HG03196 (cell line): ENCODE measurements at regions not wholly inside any gene's neighbourhood (a gene's known extent, or its start where the extent isn't known, plus 50 kb on each side); places are given as distances from the start of the nearest gene placed in this dataset.
"Not testable (repeated sequence)": the region's sequence is repeated elsewhere in the genome, so short reads cannot be mapped to it uniquely, and the experiment has no call there.

Experiments
- ATAC-seq: cut with Tn5 transposase; IDR thresholded peaks from one replicate; pipeline ENCODE4 v1.9.1; 2021; ENCODE audit not compliant: unreplicated experiment

DNA sequence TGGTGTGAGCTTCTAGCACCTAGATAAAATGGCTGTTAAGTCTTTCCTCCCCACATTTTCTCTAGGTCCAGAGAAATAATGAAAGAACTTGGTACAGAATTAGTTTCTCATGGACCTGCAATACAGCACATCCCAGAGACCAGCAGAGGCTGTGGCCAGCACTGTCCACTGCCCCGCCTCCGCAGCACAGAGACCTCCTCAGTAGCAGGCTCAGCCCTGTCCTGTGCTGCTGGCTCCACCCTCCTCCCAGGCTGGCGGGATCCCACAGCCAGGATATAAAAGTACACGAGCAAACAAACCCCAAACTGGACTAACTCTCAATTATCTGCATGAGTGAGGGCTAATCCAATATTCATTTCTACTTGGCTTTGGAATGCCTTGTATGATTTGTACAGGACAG, 401.5 kb downstream of the RPS6KC1 start:
- ATAC-seq, result no peak

DNA sequence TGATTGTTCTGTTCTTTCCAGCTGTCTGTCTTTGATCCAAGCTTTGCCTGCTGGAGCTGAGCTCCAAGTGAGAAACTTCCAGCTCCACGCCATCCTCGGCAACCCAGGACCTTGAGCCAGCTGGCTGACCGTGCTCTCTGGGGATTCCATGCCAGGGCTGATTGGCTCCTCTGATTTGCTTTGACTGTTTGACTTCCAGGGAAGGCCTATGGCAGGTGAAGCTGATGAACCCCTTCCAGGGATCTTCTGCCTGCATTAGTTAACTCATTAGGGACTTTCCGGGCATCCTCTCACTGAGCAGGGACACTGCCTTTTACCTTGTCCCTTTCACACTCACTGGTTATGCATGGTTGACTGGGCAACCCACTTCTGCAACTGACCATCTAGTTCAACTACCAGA, 406.1 kb downstream of the RPS6KC1 start:
- ATAC-seq, result no peak

DNA sequence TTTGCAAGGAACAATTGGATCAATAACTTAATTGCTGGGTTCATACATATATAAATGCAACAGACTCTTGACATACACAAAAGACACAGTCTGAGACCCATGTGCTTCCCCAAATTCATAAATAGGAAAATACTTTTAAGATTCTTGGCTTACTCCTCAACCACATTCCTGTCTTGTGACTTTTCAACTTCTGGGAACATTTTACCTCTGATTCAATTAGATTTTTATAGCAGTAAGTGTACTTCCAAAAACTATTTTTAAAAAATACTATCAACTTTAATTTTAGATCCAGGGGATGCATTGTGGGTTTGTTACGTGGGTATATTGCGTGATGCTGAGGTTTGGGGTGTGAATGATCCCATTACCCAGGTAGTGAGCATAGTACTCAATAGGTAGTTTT, 406.7 kb downstream of the RPS6KC1 start:
- no peak for ATAC-seq

DNA sequence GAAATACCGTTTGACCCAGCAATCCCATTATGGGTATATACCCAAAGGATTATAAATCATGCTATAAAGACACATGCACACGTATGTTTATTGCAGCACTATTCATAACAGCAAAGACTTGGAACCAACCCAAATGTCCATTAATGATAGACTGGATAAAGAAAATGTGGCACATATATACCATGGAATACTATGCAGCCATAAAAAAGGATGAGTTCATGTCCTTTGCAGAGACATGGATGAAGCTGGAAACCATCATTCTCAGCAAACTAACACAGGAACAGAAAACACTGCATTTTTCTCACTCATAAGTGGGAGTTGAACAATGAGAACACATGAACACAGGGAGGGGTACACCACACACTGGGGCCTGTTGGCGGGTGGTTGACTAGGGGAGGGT, 411.3 kb downstream of the RPS6KC1 start:
- ATAC-seq, result not testable (repeated sequence)

DNA sequence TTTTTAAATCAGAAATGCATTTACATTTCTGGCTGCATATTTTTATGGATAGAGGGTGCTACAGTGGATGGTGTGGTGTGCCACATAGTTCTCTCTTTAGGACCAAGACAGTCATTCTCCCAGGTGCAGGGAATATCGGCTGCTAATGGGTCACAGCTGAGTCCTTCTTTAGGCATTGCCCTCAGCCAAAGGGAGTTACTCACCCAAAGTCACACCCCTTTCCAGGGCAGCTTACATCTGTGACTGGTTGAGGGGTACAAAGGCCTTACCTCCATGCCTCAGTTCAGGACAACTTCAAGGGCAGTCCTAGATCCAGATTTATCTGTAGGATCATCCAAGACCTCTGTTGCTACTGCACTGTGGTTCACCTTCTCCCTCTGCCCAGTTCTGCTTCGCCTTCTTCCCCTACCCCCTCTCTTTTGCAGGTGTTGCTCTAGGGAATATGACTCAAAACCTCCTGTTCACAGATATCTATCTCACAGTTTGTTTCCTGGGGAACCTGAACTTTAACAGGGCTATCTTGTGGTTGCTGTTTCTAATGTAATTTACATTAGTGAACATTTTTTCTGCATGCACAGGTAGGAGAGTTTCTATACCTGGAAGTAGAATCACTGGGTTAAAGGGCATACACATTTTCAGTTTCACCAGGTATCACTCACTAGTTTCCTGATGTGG, 413.9 kb downstream of the RPS6KC1 start:
- ATAC-seq, result no peak

DNA sequence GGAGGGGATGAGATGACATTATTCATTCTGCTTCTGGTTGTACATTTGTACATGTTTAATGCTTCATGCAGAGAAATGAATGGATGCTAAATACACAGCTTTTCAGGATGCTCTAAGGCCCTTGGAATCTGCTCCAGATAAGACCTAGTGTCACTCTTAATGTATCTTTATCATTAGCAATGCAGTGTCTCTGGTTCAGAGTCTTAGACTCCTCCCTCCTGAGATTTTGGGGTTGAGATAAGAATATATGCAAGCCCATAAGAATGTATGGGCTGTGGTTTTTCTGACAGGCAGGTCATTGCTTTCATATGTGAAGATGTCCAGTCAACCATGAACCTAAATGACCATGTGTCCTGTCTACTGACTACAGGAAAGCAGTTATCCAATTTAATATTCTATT, 415.5 kb downstream of the RPS6KC1 start:
- ATAC-seq, result no peak

DNA sequence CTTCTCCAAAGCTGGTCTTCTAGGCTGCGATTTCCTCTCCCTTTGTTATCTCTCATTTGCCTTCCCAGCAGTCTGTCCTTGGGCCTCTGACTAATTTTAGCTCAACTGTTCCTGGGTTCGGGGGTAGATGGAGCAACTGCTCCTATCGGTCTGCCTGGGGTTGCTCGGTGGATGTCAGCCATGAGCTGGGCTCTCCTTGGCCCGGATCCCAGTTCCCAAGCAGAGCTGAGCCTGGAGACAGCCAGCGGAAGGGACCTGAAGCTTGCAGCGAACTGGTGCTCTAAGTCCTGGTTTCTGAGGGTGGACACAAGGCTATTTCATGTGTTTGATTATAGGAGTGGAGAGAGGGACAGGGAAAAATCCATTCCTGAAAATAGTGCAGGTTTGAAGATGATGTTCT, 423.0 kb downstream of the RPS6KC1 start:
- ATAC-seq, result no peak

DNA sequence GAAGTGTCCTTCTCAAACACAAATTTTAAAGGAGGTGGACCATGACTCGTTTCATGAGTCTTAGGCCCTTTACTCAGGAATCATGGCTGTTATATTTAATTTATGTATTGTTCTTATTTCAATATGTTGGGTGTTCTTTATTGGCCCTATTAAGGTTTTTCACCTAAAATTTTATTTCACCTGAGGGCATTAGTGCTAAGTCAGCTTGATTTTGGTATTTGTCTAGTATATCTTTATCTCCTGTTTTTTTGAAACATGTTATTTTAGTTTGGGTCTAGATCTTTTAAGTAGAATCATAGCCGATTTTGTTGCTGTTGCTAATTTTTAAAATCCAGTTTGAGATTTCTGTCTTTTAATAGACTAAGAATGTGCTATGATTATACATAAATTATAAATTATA, 430.4 kb downstream of the RPS6KC1 start:
- no peak for ATAC-seq

DNA sequence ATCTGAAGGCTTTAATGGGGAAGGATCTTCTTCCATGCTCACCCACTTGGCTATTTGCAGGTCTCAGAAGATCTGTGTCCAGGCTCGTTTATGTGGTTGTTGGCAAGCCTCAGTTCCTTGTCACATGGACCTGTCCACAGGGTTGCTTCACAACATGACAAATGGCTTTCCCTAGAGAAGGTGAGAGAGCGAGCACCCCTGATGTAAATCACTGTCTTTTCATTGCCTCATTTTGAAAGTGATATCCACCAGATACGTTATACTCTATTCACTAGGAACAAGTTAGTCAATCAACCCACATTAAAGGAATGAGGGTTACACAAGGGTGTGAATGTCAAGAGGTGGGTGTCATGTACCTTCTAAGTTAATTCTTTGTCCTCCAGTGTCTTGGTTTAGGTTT, 433.3 kb downstream of the RPS6KC1 start:
- ATAC-seq, result no peak

DNA sequence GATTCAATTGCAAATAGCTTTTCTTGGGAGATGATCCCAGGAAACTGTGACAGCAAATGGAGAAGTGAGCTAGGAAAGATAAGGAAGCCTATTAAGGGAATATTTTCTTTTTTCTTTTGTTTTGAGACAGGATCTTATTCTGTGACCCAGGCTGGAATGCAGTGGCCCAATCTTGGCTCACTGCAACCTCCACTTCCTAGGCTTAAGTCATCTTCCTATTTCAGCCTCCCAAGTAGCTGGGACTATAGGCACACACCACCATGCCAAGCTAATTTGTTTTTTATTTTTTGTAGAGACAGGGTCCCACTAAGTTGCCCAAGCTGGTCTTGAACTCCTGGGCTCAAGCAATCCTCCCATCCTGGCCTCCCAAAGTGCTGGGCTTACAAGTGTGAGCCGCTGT, 433.7 kb downstream of the RPS6KC1 start:
- ATAC-seq, result no peak

DNA sequence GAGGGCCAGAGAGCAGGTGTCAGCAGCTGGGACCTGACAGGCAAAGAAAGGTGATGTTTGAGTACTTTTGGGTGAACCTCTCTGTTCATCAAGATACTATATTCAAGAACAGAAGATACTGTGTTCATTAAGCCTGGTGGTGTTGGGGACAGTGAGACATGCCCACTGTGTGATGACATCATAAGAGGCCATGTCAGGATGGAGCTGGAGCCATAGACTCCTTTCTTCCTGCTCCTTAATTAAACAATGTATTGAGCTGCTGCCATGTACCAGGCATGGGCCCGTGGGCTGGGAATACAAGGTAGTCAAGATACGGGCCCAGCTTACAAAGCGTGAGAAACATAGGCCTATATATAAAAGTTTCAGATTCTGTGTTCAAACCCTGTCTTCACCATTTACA, 435.4 kb downstream of the RPS6KC1 start:
- ATAC-seq, result no peak

DNA sequence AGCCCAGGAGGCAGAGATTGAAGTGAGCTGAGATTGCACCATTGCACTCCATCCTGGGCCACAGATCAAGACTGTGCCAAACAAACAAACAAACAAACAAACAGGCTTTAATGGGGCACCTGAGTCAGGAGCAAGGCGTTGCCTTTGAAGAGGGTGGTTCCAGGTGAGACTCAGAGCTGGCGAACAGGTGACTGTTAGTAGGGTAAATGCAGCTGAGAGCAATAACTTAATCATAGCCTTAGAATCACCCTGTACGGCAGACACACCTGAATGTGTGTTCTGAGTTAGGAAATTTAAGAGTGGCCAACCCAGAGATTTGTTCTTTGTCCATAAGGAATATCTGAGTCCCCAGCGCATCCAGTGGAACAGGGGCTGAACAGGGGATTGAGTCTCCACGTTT, 440.4 kb downstream of the RPS6KC1 start:
- no peak for ATAC-seq

DNA sequence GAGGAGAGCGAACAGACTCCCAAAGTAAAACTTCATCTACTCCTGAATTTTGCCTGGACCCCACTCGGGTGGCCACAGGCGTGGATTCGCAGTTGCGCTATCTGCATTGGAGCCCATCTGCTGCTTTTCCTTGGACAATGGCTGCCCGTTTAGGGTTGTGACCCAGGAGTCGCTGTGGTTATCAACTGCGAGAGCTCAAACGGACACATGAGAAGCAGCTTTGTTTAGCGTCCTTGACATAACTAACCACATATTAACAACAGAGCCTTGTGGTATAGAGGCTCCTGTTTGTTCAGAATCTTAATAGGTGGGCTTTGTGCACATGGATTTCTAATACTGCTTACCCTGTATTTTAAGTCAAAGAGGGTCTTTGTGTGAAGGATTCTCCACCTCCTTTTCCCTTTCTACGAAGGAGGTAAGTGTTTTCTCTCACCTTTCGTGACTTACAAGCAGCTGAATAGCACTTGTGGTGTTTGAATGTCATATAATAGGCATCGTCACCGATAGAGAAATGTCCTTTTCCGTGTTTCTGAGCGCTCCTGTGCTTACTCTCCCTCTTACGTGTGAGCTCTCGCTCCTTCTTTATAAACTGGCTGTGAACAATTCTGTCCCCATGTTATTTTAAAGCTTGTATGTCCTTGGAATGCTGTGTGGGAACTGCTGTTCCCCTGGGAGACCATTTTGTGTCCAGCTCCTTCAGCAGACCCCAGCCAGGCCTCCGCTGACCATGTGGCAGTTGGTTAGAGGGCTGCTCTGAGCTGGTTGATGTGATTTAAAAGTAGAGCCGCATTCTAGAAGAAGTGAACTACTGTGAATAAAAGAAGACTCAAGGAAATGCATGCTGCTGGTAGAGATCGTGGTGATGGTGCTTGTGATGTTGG, 441.4 kb downstream of the RPS6KC1 start:
- ATAC-seq, result no peak

DNA sequence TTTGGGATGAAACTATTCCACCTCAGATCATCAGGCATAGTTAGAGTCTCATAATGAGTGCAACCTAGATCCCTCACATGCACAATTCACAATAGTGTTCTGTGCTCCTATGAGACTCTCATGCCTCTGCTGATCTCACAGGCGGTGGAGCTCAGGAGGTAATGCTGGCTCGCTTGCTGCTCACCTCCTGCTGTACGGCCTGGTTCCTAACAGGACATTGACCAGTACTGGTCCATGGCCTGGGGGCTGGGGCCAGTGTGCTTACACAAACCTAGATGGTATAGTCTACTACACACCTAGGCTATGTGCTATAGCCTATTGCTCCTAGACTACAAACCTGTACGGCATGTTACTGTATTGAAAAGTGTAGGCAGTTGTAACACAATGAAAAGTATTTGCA, 448.4 kb downstream of the RPS6KC1 start:
- no peak for ATAC-seq

DNA sequence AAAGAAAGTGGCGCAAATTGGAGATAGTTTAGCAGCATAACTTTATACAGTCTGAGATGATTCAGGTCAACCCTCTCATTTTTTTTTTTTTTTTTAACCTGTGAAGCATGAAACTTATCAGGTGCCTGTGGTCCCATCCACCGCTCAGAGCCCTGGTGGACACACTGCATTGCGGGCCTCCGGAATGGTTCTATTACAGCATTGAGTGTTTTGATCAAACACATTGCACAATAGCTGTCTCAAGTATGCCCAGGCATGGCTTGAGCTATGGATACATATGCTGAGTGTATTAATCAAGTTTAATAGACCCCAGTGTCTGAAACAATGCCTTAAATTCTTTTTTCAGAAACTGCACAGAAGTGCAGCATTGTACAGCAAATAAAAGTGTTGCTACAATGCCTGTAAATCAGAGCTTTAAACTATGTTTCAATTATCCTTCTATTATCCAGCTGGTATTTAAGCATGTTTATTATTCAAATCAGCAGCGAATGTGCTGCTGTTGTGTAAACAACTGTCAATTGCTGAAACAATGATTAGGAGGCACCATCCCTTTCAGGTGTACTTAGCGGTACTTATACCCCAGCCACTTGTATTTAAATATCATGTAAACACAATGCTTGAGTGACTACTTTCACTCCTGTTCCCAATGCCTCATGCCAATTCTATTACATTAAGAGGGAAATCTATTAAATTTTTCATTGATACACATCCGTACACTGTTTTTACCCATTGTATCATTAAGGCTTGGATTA, 456.6 kb downstream of the RPS6KC1 start:
- ATAC-seq, result no peak

DNA sequence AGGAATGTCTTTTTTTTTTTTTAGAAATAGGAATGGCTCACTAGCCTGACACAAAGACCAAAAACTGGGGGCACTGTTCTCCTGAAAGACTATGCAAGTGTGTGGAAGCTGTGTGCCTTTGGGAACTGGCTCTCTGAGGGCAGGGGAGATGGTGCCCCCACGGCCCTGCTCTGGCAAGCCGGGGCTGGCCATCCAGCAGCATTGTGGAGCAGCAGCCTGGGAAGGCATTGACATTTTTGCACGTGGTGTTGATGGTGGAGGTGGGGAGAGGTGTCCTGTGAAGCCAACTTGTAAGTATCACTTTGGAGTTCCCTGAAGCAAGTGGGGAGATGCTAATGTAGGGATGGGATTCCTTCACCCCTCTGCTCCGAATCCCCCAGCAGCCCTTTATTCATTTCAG, 460.1 kb downstream of the RPS6KC1 start:
- no peak for ATAC-seq

DNA sequence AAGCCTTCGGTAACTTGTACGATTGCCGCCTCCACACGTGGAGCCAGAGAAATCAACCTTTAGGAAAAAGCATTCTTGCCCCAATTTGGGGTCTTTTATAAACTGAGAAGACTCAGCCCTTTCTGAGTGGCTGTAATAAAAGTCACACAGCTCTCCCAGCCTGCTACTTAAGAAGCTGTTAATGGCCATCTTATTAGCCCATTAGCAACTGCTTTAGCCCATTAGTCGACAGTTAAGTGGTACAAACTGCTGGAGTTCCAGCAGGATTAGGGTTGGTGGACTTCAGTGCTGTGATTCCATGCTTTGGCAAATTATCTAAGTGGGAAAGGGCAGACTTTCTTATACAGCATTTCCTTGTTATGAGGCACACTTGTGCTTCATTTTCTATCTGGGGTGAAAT, 461.3 kb downstream of the RPS6KC1 start:
- no peak for ATAC-seq

DNA sequence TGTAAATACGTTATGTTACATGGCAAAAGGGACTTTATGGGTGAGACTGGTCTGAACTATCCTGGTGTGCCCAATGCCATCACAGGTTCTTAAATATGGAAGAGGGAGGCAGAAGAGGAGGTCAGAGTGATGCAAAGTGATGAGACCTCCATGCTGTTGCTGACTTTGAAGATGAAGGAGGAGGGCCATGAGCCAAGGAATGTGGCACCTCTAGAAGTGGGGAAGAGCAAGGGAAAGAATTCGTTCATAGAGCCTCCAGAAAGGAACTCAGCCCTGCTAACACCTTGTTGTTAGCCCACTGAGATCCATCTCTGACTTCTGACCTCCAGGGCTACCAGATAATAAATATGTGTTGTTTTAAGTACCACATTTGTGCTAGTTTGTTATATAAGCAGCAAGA, 462.0 kb downstream of the RPS6KC1 start:
- ATAC-seq, result no peak

DNA sequence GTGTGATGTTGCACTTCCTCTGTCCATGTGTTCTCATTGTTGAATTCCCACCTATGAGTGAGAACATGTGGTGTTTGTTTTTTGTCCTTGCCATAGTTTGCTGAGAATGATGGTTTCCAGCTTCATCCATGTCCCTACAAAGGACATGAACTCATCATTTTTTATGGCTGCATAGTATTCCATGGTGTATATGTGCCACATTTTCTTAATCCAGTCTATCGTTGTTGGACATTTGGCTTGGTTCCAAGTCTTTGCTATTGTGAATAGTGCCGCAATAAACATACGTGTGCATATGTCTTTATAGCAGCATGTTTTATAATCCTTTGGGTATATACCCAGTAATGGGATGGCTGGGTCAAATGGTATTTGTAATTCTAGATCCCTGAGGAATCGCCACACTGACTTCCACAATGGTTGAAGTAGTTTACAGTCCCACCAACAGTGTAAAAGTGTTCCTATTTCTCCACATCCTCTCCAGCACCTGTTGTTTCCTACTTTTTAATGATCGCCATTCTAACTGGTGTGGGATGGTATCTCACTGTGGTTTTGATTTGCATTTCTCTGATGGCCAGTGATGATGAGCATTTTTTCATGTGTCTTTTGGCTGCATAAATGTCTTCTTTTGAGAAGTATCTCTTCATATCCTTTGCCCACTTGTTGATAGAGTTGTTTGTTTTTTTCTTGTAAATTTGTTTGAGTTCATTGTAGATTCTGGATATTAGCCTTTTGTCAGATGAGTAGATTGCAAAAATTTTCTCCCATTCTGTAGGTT, 463.6 kb downstream of the RPS6KC1 start:
- ATAC-seq, result not testable (repeated sequence)

DNA sequence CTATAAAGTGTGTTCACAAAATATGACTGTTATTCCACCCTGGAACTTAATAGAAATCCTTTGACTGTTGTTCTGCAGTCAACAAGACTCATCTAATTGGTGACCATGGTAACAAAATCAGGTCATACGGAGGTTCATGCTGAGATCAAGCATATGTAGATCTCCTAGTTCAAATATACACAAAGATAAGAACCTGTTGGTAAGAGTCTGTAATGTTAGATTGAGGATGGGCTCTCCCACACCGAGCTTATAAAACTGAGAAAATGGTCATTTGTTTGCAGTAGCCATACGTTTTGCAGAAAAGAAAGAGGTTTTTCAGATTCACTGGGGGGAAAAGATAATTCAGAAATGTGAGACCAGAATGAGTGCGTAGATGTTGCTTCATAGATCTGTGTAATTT, 468.1 kb downstream of the RPS6KC1 start:
- ATAC-seq, result no peak

DNA sequence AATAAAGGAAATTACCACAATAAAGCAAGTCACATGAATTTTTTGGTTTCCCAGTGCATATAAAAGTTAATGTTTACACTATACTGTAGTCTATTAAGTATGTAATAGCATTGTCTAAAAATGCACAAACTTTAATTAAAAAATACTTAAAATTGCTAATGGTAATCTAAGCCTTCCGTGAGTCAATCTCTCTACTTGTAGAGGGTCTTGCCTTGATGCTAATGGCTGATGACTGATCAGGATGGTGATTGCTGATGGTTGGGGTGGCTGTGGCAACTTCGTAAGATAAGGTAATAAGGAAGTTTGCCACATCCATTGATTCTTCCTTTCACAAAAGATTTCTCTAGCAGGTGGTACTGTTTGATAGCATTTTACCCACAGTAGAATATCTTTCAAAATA, 466.6 kb upstream of the PROX1 start:
- ATAC-seq, result no peak
